ENCODE measurements at regions not wholly inside any gene's neighbourhood (a gene's known extent, or its start where the extent isn't known, plus 50 kb on each side); places are given as distances from the start of the nearest gene placed in this dataset.

DNA sequence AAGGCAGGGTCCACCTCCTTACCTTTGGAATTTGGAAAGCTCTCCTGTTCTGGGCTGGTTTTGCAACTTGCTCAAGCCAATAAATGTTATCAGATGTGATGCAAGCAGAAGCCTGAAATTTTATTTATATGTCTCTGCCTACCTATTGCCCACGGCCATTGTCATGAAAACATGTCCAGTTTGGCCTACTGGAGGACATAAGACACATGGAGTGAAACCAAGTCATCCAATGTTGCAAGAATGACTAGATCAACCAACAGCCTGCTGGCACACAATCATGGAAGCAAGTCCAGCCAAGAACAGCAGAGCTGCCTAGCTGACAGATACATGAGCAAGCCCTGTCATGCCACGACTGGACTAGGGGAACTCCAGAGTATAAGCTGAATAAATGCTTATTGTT is 56.7 kb upstream of the IRAK1BP1 start:
- no peak for FAIRE-seq
